Forelimb muscle (tissue), 1 donor: ENCODE measurements at regions not wholly inside any gene's neighbourhood (a gene's known extent, or its start where the extent isn't known, plus 50 kb on each side); places are given as distances from the start of the nearest gene placed in this dataset.

Experiments
- DNase-seq: peaks from one replicate; pipeline ENCODE4 v3.0.0-alpha.2; 2013; ENCODE audit warnings: low read depth

DNA sequence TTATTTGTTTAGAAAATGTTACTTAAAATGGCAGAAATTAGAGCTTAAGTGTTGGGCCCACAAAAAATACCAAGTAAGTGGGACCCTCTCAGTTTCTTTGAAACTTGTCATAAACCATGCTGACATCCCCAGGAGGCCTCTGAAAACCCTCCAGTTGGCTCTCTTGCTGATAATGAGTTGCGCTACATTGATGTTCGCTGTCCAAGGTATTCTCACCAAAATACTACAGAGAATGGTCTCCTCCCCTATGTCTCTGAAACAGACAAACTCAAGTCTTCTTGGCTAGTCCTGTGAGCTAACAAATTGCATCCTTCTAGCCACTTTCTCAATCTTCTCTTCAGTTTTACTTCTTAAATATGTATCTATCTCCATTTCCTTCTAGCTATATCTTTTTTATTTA lies 669.4 kb downstream of the IRS1 start:
- DNase-seq, result no peak

DNA sequence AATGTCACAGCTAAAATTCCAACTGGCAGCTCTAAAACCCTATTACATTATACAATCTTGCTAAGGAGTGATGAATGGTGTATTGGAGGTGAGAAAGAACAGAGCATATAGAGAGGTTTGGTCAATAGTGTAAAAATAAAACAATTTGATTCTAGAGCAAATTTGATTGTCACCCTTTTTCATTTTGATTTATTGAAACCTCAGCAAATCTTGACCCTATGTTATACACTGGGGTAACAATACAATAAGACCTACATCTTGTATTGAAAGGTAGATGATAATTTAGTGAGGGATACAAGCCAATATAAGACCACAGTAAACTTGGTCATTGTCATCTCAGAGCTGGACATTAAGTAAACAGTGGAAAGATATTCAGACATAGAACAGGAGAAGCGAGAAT lies 671.9 kb downstream of the IRS1 start:
- no peak for DNase-seq

DNA sequence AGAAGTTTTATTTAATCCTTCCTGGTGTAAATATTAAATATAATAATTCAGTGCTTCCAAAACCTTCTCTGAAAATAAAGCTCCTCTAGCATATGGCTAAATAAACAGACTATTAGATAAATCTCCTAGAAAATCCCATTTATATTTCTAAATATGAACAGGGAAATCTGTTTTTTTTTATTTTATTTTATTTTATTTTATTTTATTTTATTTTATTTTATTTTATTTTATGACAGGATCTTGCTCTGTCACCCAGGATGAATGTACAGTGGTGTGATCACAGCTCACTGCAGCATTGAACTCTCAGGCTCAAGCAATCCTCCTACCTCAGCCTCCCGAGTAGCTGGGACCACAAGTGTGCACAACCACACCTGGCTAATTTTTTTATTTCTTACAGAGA lies 673.5 kb downstream of the IRS1 start:
- no peak for DNase-seq

DNA sequence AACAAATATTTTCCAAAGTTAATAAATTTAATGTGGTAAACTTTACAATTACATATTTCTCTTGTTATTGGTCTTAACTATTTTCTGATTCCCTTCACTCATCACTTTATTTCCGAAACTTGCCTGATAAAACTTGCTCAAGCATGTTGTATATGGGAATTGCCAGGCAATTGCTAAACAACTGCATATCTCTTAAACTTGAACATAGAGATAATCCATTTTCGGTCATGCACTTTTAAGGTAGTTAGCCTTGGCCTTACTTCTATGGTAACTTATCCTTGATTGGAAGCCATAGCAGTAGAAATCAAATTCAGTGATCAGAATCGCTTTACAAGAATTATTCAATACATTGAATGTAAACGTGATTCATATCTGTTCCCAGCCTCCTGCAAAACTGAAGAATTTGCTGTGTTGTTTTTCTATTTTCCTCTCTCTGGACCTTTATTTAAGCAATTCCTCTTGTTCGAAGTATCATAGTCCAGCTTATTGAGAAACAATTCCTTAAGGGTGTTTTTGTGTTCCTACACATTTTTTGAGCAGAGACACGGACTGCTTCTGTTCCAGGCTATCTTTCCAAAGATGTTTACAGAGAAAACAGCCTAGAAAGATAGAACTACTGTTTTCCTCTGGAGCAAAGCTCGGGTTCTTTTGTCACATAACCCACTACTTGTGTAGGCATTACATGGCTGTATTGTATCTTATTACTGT lies 674.3 kb downstream of the IRS1 start:
- no peak for DNase-seq

DNA sequence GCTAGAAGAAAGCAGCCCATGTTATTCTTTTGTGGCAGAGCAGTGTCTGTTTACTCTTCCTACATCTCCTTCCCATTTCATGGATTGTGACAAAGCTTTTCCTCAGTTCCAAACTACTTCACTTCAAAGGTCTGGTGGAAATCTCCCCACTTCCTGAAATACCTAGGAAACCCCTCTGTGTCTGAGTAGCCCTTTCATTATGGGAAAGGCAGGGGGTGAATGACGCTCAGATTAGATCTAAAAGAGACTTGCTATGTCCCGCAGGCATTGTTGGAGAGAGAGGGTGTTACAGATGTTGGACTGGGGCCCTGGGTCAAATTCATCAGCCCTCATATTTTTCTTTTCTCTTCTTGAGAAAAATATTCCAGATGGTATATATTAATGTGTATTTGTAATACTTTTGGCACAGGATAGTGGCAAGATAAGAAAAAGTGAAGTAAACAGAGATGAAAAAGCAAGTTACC lies 675.0 kb downstream of the IRS1 start:
- DNase-seq, result no peak

DNA sequence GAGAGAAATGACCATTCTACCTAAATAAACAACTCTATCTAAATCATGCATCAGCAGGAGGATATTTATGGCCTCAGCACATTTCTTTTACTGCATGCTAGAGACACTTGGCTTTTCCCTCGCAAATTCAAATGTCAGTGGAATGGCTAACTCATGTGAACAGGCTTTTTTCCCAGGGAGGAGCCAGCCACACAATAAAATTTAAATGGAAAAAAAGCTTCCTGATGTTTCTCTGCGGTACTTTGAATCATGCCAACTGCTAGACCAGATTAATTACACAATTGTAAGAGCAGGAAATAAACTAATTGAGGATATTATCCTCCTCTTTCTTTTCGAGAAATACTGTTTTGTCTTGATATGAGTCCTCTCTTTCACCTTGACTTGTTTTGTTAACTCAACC lies 676.3 kb downstream of the IRS1 start:
- DNase-seq, result no peak

DNA sequence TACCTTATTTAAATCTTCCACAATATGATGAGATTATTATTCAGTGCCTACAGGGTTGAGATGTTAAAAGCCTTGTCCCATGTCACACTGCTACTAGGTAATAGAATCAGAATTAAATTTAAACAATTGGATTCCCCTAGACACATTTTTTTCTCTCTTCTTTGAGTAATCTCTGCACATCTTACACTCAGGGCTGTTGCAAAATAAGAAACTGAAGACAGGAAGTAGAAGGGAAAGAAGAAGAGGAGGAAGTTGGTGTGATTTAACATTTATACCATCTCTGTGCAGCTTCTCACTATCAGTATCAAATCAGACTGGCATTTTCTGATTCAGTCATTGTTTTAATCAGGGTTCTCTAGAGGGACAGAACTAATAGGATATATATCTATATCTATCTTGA lies 677.6 kb downstream of the IRS1 start:
- DNase-seq, result no peak

DNA sequence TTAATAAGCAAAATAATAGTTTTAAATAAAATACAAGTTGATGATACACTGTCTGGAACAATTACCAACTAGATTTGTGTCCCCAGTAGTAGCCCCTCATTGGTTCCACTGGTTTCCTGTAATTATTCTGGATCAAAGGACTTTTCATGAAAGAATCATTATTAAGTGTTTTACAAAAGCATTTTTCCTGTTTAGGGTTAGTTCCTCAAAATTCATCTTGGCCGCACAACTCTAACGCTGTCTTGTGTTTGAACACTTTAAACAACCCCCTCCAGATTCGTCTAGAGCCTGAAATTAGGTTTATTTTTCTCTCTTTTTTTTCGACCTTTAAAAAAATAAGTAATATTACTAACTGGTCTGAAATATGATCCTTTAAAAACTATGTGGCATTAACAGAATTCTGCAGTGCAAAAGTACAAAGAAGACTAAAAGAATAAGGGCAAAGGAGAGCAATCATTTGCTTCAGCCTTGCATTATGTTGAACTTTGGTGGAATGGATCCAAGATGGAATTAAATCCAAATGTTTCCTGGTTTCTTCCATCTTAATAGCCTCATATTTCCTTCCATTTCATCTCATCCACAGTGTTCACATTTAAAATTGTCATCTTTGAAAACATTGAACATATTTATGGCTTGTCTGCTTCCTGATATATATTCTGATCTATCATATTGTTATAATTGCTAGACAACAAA lies 678.4 kb downstream of the IRS1 start:
- peak; percentile 56 for DNase-seq

DNA sequence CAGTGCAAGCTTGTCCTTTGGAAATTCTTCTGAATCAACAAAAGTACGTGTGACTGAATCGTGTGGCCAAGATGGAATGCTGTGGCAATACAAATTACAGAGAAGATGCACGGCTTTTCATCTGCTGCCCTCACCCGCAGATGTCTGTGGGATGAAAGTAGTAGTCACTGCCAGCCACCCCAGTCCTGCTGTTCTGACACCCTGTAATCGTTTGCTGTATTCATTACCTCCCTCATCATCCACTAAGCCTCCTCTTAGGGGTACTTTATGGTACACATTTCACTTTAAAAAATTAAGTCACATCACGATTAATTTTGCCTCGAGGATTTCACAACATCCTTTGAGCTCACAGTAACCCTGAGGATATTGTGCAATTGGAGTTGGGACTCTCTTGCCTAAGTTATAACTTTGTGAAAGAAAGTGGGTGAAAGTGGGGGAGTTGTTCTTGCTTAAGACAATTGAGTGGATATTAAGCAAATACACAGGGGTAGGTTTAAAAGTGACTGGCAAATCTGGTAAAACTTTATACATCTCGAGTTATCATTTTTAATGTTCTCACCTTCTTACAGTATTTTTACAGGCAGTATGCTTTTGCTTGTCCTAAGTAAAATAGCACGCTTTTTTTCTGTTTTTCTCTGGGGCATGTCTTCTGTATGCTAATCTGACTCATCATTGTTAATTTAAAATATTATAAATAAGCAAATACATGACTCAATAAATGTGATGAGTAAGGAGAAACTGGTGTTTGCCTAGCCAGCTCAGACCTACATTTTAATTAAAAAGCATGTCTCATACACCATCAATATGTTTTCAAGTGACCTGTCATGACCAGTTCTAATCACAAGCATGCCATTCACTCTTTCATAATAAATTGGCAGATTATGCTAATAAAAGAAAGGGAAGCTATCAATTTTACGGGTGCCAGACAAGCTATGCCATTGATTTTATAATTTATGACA lies 680.9 kb downstream of the IRS1 start:
- no peak for DNase-seq

DNA sequence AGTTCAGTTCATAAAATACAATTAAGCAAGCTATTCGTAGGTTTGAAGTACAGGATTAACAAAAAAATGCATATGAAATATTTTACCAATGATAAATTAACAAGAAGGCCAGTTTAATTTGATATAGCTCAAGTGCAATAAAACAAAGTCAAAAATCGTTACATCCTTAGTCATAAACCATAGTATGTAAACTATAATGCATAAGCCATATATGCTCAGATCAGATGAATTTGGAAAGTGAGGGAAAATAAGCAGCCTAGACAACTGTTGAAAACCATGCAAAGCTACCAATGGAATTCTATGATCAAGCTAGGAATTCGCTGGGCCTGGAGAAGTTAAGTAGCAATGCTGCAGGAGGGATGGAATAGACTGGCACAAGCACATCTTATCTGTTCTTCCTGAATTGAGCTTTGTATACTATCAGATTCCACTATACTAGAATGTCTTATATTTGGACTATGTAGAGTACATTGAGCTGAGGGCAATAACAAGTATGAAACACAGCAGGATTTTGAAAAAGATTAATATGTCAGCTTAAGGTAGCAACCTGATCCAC lies 682.0 kb downstream of the IRS1 start:
- no peak for DNase-seq

DNA sequence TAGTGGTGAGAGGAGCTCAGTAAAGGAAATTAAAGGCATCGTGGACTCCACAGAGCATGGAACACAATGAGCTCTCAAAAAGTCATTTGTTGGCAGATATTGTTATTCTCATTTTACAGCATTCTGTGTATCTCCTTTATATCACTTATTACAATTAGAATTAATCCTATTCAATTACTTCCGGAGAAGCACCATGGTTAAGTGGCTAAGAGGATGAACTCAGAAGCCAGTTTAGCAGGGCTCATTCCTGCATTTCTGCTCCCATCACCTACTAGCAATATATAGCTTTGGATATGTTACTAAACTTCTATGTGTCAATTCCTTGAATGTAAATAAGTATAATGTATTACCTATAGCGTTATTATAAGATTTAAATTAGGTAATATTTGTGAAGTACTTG lies 683.3 kb downstream of the IRS1 start:
- DNase-seq, result no peak

DNA sequence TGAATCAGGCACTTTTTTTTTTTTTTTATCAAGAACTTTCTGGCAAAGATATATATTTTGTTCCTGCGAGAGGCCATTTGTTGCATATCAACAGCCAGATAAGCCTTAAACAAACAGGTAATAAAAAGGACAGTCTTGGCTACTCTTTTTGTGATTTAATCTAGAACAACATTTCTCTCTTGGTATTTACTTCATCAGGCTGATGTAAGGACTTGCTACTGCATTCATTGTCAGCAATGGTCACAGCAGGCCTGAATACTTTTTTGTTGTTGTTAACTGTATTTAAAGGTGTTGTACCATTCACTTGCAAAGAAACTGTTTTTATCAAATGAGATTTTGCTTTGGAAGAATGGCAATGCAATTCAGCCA lies 683.8 kb downstream of the IRS1 start:
- no peak for DNase-seq

DNA sequence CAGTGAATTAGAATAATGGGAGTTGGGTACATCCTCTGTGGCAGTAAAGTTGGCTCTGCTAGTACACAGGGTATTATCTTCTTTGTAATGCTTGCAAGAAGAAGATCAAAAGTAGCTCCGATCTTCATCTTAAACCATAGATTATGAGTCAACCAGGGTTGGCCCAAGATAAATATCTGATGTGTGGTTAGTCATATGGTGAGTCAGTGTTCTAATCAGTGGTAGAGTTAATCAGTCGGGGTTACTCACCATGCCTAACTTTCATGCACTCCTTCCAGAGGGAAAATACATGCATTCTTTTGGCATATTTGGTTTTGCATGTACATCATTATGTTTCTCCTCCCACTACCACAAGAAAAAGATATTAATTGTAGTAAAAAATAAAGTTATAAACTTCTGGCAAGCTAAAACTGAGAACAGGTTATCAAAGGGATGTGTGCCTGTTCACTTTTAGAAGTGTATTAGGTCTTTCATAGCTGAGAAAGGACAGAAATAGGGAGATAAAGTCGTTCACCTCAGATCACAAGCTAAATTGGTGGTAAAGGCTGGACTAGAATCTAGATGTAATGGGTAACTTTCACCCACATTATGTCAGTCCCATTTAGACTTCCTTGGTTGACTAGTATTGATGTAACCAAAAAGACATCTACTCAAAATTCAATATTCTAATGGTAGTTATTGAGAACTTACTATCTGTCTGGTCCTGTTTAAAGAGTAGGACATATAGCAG lies 684.4 kb downstream of the IRS1 start:
- DNase-seq, result no peak

DNA sequence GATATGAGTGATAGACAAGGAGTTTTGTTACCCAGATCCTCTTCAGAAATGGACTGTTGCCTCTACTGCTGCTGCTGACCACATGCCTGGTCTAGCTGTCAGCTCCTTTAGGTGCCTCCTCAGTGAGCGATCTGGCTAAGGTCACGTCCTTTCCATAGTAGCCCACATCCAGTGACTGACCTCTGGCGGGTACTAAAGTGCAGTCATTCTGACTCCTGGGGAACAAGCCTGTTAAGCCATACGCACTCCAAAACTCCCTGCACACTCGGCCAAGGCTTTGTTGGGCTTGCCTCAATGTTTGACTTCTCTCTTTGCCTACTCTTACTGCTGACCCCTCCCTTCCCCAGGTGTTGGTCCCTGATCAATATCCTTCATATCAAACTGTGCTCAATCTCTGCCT lies 685.2 kb downstream of the IRS1 start:
- DNase-seq, result no peak

DNA sequence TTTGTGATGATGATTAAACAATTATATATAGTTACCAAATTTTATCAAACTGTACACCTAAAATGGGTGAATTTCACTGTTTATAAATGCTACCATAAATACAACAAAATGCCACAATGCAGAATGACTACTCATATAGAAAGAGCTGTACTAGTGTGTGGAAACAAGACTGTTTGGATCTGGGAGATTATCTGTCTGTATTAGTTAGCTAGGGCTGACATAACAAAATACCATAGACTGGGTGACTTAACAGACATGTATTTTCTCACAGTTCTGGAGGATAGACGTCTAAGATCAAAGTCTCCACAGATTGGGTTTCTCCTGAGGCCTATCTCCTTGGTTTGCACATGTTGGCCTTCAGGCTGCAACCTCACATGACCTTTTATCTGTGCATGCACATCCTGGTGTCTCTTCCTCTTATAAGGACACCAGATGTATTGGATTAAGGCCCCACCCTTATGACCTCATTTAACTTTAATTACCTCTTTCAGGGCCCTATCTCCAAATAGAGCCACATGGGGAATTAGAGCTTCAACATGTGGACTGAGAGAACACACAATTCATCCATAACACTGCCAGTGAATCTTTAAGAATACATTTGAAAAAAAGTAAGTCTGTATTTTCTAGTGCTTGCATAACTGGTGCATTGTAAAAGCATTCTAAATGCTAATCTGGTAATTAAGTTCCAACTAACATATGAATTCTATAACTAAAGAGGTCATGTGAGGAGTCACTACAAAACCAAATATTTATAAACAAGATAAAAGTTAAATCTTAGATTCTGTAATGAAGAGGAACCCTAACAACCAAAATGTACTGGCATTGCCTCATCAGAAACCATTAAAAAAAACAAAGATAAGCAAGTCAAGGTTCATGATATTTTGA lies 699.6 kb downstream of the NYAP2 start:
- no peak for DNase-seq

DNA sequence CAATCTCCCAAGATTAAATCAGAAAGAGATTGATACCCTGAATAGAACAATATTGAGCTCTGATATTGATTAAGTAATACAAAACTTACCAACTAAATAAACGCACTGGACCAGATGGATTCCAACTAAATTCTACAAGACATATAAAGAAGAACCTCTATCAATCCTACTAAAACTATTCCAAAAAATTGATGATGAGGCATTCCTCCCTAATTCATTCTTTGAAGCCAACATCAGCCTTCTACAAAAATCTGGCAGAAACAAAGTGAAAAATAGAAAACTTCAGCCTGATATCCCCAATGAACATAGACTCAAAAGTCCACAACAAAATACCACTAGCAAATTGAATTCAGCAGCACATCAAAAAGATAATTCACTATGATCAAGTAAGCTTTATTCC lies 695.5 kb downstream of the NYAP2 start:
- no peak for DNase-seq

DNA sequence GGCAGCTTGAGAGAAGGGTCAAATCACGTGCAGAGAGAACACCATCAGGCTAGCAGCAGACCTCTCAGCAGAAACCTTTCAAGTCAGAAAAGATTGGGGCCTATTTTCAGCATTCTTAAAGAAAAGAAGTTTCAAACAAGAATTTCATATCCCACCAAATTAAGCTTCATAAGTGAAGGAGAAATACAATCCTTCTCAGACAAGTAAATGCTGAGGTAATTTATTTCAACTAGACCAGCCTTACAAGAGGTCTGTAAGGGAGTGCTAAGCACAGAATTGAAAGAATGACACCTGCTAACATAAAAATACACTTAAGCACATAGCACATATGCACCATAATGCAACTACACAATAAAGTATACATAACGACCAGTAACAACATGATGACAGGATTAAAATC lies 693.9 kb downstream of the NYAP2 start:
- DNase-seq, result no peak

DNA sequence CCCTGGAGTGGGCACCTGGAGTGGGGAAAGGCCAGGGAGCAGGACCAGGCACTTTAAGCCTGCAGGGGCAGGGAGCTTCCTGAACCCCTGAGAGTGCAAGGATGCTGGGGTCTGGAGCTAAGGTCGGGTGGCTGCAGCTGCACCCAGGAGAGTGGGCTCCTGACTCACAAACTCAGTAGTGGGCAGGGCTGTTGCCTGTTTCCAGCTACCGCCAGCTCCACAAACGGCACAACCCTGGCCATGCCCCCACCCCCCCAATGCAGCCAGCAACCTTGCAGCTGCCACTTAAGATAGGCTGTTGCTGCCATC lies 688.8 kb downstream of the NYAP2 start:
- DNase-seq, result no peak

DNA sequence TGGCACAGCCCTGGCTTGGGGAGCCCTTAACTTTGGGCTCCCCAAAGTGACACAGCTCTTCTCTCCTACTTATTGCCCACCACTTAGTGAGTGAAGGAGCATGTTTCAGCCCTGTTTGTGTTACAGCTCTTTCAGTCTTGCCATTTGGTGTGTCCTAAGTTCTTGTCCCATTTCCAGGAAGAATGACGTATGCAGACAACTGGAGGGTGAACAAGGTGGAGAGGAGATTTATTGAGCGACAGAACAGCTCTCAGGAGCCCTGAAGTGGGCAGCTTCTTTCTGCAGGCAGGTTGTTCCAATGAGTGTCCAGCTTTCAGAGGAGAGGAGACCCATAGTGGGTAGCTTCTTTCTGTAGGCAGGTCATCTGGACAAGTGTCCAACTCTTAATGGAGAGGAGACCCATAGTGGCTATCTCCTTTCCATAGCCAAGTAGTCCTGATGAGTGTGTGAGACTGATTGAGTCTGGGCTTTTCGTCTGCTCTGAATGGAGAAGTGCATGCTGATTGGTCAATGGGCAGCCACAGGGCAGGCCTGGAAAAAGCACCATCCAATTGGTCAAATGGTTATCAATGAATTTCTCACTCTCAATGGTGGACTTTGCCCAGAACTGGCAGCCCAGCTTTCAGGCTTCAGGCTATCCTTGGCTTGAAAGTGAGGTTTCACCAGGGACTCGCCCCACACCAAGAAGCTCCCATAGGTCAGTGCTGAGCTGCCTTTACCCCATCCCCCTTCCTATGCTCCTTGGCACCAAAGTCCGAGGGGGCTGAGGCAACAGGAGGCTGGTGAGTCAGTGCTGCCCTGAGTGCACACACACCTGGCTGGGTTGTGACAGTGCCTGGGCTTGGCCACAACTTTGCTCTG lies 688.2 kb downstream of the NYAP2 start:
- DNase-seq, result no peak

DNA sequence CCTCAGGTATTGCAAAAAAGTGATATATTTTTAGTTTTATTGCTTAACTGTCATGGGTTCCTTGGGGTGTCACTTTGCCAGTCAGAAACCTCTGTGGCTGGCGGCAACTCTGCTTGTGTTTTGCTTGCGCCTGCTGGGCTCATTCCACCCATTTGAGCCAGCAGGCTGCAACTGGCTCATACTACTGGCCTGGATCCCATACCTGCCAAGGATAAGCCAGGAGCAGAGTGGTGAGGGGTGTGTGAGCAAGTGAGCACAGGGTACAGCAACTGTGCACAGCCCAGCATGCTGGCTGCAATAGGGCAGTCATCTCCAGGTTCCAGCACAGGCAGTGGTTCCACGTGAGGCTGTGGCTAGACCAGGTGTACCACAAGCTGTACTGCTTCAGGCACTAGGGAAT lies 687.5 kb downstream of the NYAP2 start:
- DNase-seq, result no peak
